GF-D8 (cell line): ENCODE measurements at regions not wholly inside any gene's neighbourhood (a gene's known extent, or its start where the extent isn't known, plus 50 kb on each side); places are given as distances from the start of the nearest gene placed in this dataset.

Experiments used
- DNase-seq: peaks from one replicate; lab custom pipeline; 2025; lab: John Stamatoyannopoulos, UW

- no peak for DNase-seq
Measured at GRCh38 chr14:38310420-38310995, 54.6 kb upstream of the CLEC14A start.

- DNase-seq = no peak
Measured at GRCh38 chr14:38309522-38310277, 53.8 kb upstream of the CLEC14A start.
